A549 (cell line): ENCODE measurements at regions not wholly inside any gene's neighbourhood (a gene's known extent, or its start where the extent isn't known, plus 50 kb on each side); places are given as distances from the start of the nearest gene placed in this dataset.

Experiments used
- CEBPB ChIP-seq, 2 experiments: fragments of >200 bp in 1 of 2; sonication (Bioruptor Twin) in 1 of 2; formaldehyde crosslinking in 1 of 2; IDR thresholded peaks; 2 replicates each; pipeline ENCODE4 v1.6.1; 2012 to 2016
- EP300 ChIP-seq, 2 experiments: fragments of >200 bp; sonication (Bioruptor Twin); formaldehyde crosslinking; IDR thresholded peaks; 2 replicates in 1 of 2; 3 replicates in 1 of 2; pipeline ENCODE4 v1.6.1; 2016 to 2017
- ESRRA ChIP-seq: fragments of 150-350 bp; IDR thresholded peaks from 2 replicates; pipeline ENCODE4 v1.6.1; 2014; ENCODE audit warnings: mild to moderate bottlenecking, low read length, borderline replicate concordance
- FOSL2 ChIP-seq, 2 experiments: fragments of 450-650 bp in 1 of 2; fragments of >200 bp in 1 of 2; sonication (Bioruptor Twin) in 1 of 2; formaldehyde crosslinking; IDR thresholded peaks; 2 replicates each; pipeline versions ENCODE4 v1.5.0 to v1.6.1; 2016 to 2020; ENCODE audit warnings: mild to moderate bottlenecking in 1 of 2, moderate library complexity in 1 of 2
- JUN ChIP-seq, 2 experiments: fragments of >200 bp; sonication (Bioruptor Twin); formaldehyde crosslinking; IDR thresholded peaks; 2 replicates in 1 of 2; 3 replicates in 1 of 2; pipeline ENCODE4 v1.6.1; 2016 to 2017
- JUNB ChIP-seq: fragments of >200 bp; sonication (Bioruptor Twin); formaldehyde crosslinking; IDR thresholded peaks from 2 replicates; pipeline ENCODE4 v1.6.1; 2016
- NFE2L2 ChIP-seq: fragments of 150-350 bp; conservative IDR thresholded peaks from 2 replicates; pipeline ENCODE4 v1.6.1; 2014; ENCODE audit warnings: low read length
- RAD21 ChIP-seq, 2 experiments: fragments of >200 bp in 1 of 2; sonication (Bioruptor Twin) in 1 of 2; formaldehyde crosslinking in 1 of 2; IDR thresholded peaks in 1 of 2; conservative IDR thresholded peaks in 1 of 2; 2 replicates in 1 of 2; 3 replicates in 1 of 2; pipeline ENCODE4 v1.6.1; 2012 to 2018; ENCODE audit warnings: inconsistent platforms in 1 of 2
- SREBF2 ChIP-seq: fragments of 450-650 bp; IDR thresholded peaks from 2 replicates; pipeline ENCODE4 v1.6.1; 2014; ENCODE audit warnings: mild to moderate bottlenecking, moderate library complexity
- ZNF302 ChIP-seq: fragments of 250-450 bp; sonication (Bioruptor Pico); IDR thresholded peaks from 2 replicates; pipeline ENCODE4 v1.9.0; 2021; ENCODE audit warnings: inconsistent platforms, mild to moderate bottlenecking, moderate library complexity
- TF ChIP-seq, protein P1 (sequence below): fragments of 250-450 bp; sonication (Bioruptor Pico); IDR thresholded peaks from 2 replicates; pipeline ENCODE4 v1.5.0; 2020; ENCODE audit warnings: low read depth, mild to moderate bottlenecking, moderate library complexity
- TF ChIP-seq, protein P2 (sequence below): fragments of >200 bp; sonication (Bioruptor Twin); formaldehyde crosslinking; IDR thresholded peaks from 3 replicates; pipeline ENCODE4 v1.5.1; 2016

DNA sequence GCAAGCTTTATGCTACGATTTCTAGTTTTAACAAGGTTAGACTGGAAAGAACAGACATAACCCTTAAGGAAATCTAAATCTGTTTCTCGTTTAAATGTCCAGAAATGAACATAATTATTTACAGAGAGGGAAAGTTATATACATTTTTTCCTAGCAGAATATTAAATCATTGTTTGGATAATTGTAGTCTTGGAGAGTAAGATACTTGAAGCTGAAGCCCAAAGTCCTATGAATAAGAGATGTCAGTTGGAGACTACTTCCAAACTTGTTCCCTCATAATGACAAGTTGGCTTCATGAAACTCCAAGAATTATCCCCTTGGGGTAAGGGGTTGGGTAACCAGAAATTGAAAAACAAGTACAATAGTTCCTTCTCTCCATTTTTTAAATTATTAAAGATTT lies 911.1 kb upstream of the MAN1A1 start:
- TF ChIP-seq, protein P1, sequence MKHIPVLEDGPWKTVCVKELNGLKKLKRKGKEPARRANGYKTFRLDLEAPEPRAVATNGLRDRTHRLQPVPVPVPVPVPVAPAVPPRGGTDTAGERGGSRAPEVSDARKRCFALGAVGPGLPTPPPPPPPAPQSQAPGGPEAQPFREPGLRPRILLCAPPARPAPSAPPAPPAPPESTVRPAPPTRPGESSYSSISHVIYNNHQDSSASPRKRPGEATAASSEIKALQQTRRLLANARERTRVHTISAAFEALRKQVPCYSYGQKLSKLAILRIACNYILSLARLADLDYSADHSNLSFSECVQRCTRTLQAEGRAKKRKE (CRISPR knock-in tag), result no peak
- TF ChIP-seq SREBF2, result no peak
- no peak for TF ChIP-seq NFE2L2
- no peak for TF ChIP-seq EP300 (IDR thresholded peaks at IDR 0.05)
- no peak for TF ChIP-seq CEBPB (IDR thresholded peaks at IDR 0.05)
- TF ChIP-seq, protein P2, sequence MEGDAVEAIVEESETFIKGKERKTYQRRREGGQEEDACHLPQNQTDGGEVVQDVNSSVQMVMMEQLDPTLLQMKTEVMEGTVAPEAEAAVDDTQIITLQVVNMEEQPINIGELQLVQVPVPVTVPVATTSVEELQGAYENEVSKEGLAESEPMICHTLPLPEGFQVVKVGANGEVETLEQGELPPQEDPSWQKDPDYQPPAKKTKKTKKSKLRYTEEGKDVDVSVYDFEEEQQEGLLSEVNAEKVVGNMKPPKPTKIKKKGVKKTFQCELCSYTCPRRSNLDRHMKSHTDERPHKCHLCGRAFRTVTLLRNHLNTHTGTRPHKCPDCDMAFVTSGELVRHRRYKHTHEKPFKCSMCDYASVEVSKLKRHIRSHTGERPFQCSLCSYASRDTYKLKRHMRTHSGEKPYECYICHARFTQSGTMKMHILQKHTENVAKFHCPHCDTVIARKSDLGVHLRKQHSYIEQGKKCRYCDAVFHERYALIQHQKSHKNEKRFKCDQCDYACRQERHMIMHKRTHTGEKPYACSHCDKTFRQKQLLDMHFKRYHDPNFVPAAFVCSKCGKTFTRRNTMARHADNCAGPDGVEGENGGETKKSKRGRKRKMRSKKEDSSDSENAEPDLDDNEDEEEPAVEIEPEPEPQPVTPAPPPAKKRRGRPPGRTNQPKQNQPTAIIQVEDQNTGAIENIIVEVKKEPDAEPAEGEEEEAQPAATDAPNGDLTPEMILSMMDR, result no peak
- no peak for TF ChIP-seq RAD21 (conservative IDR thresholded peaks at IDR 0.05 in 1 of 2, IDR thresholded peaks at IDR 0.05 in 1 of 2)
- TF ChIP-seq JUN (IDR thresholded peaks at IDR 0.05), result no peak
- TF ChIP-seq ESRRA, result no peak
- TF ChIP-seq ZNF302 (CRISPR knock-in tag), result no peak
- TF ChIP-seq JUNB, result no peak
- TF ChIP-seq FOSL2 (IDR thresholded peaks at IDR 0.05), result no peak
- no peak for TF ChIP-seq FOSL2 (CRISPR knock-in tag; IDR thresholded peaks at IDR 0.05)
